H1 (cell line): ENCODE measurements at regions not wholly inside any gene's neighbourhood (a gene's known extent, or its start where the extent isn't known, plus 50 kb on each side); places are given as distances from the start of the nearest gene placed in this dataset.

Experiments
- E2F6 ChIP-seq: IDR thresholded peaks from 2 replicates; pipeline ENCODE4 v1.6.1; 2012; ENCODE audit warnings: inconsistent platforms
- HDAC2 ChIP-seq, 2 experiments: fragments of 300-600 bp in 1 of 2; sonication (generic) in 1 of 2; IDR thresholded peaks; 2 replicates each; pipeline ENCODE4 v1.6.1; 2011 to 2012; ENCODE audit warnings: low read depth in 2 of 2, low read length in 2 of 2, mild to moderate bottlenecking in 2 of 2, moderate library complexity in 2 of 2, borderline replicate concordance in 1 of 2, inconsistent platforms in 1 of 2
- KDM1A ChIP-seq: fragments of 200-600, 300-600 bp; sonication (generic); IDR thresholded peaks from 2 replicates; pipeline ENCODE4 v1.7.1; 2016; ENCODE audit warnings: mild to moderate bottlenecking, low read length, borderline replicate concordance
- KDM5A ChIP-seq: fragments of 200-600 bp; IDR thresholded peaks from 2 replicates; pipeline ENCODE4 v1.7.1; 2012; ENCODE audit warnings: mild to moderate bottlenecking, low read length, inconsistent platforms, mixed read lengths
- YY1 ChIP-seq: IDR thresholded peaks from 2 replicates; pipeline ENCODE4 v1.6.1; 2011; ENCODE audit warnings: low read depth, mild to moderate bottlenecking, low read length

GRCh38 chr5:167304834-167305469, 986.5 kb upstream of the WWC1 start (continued):
- TF ChIP-seq E2F6 (no peak), HDAC2 (IDR thresholded peaks at IDR 0.05; ENCODE audit: borderline replicate concordance in 1 of 2, low read depth in 2 of 2, low read length in 2 of 2) (no peak), KDM5A (no peak), KDM1A (no peak), YY1 (no peak)
- TF ChIP-seq, all 59 proteins: peak for 0
